Activated CD4-positive, alpha-beta T cell treated with anti-CD3 and anti-CD28 coated beads for 24 hours (primary cell): ENCODE measurements at regions not wholly inside any gene's neighbourhood (a gene's known extent, or its start where the extent isn't known, plus 50 kb on each side); places are given as distances from the start of the nearest gene placed in this dataset.

ENCODE experiments used
- DNase-seq, 2 donors: peaks; one replicate each; pipeline ENCODE4 v3.0.0-alpha.2; 2020; ENCODE audit warnings: low read depth in 2 of 2

- DNase-seq: no peak
Measured at GRCh38 chr20:57079031-57080005, 187.1 kb downstream of the BMP7 start.

GRCh38 chr20:57080796-57081195, 185.6 kb downstream of the BMP7 start:
- DNase-seq: no peak

GRCh38 chr20:57082357-57082945, 184.0 kb downstream of the BMP7 start:
- DNase-seq: no peak

- no peak for DNase-seq
Measured at GRCh38 chr20:57083072-57083471, 183.4 kb downstream of the BMP7 start.

- DNase-seq: no peak
Measured at GRCh38 chr20:57086066-57086465, 180.4 kb downstream of the BMP7 start.

GRCh38 chr20:57087102-57087501, 179.3 kb downstream of the BMP7 start:
- no peak for DNase-seq

- DNase-seq: no peak
Measured at GRCh38 chr20:57087705-57088104, 178.7 kb downstream of the BMP7 start.

GRCh38 chr20:57088436-57088835, 178.0 kb downstream of the BMP7 start:
- no peak for DNase-seq

GRCh38 chr20:57089699-57090144, 176.7 kb downstream of the BMP7 start:
- DNase-seq: peak; percentile 38 to 62

GRCh38 chr20:57090590-57091560, 175.6 kb downstream of the BMP7 start:
- DNase-seq: no peak

- DNase-seq: no peak
Measured at GRCh38 chr20:57091748-57092111, 174.7 kb downstream of the BMP7 start.

GRCh38 chr20:57092112-57092899, 174.1 kb downstream of the BMP7 start:
- DNase-seq: peak; percentile 21 to 58

GRCh38 chr20:57092900-57093530, 173.4 kb downstream of the BMP7 start:
- DNase-seq: no peak

- no peak for DNase-seq
Measured at GRCh38 chr20:57093766-57094165, 172.7 kb downstream of the BMP7 start.

GRCh38 chr20:57094252-57094891, 172.1 kb downstream of the BMP7 start:
- no peak for DNase-seq

- no peak for DNase-seq
Measured at GRCh38 chr20:57094991-57095390, 171.4 kb downstream of the BMP7 start.

- no peak for DNase-seq
Measured at GRCh38 chr20:57095426-57095825, 171.0 kb downstream of the BMP7 start.

GRCh38 chr20:57097245-57097915, 169.1 kb downstream of the BMP7 start:
- no peak for DNase-seq

GRCh38 chr20:57102160-57102559, 164.3 kb downstream of the BMP7 start:
- DNase-seq: no peak

- DNase-seq: no peak
Measured at GRCh38 chr20:57102566-57102965, 163.9 kb downstream of the BMP7 start.
